HepG2 (cell line): ENCODE measurements at regions not wholly inside any gene's neighbourhood (a gene's known extent, or its start where the extent isn't known, plus 50 kb on each side); places are given as distances from the start of the nearest gene placed in this dataset.

Experiments
- ATAC-seq: fragments of 200-7000 bp; cut with Tn5 transposase; 3 replicates; pipeline ENCODE4 v1.9.1; 2020; ENCODE audit warnings: mild to moderate bottlenecking, moderate library complexity
- BruUV-seq: library from RNA; stranded (reverse); fragments of 400-500 nt; replicated peaks from 2 replicates; lab custom pipeline; 2021; lab: Mats Ljungman, UMichigan
- CTCF ChIA-PET: fragments of 300-600 bp; formaldehyde crosslinking; extraction: SDS; loops from one replicate; lab custom pipeline; 2021; ENCODE audit warnings: low total read pairs, inconsistent platforms, low intra/inter-chr PET ratio; lab: Yijun Ruan, JAX
- POLR2A ChIA-PET: fragments of 350-600 bp; sonication (Branson Sonifier 250); formaldehyde crosslinking; loops from one replicate; lab custom pipeline; 2020; ENCODE audit warnings: antibody characterized with exemption, inconsistent platforms; lab: Yijun Ruan, JAX
- DNase-seq: peaks from one replicate; pipeline ENCODE4 v3.0.0-alpha.2; 2015; ENCODE audit warnings: low spot score
- FAIRE-seq: peaks from 3 replicates; lab custom pipeline; 2011; peaks lifted over from hg19 to GRCh38; lab: Jason Lieb, UNC
- H2AFZ ChIP-seq: one replicate; pipeline ENCODE4 v1.6.1; 2011; ENCODE audit warnings: low read length, inconsistent platforms
- H3K27ac ChIP-seq: fragments of 300-600 bp; 3 replicates; pipeline ENCODE4 v1.8.0; 2011; ENCODE audit warnings: mixed run types, mild to moderate bottlenecking, mixed read lengths, low read length, inconsistent platforms; ENCODE audit not compliant: insufficient read depth; ENCODE audit errors: extremely low read length
- H3K27me3 ChIP-seq, 2 experiments: fragments of 200-600 bp in 1 of 2; 2 replicates in 1 of 2; 3 replicates in 1 of 2; pipeline versions ENCODE4 v1.6.0 to v1.8.0; 2011; ENCODE audit warnings: low read length in 2 of 2, mild to moderate bottlenecking in 2 of 2, moderate library complexity in 2 of 2, inconsistent platforms in 1 of 2; ENCODE audit not compliant: insufficient read depth in 2 of 2, control insufficient read depth in 1 of 2
- H3K36me3 ChIP-seq, 2 experiments: fragments of 200-600 bp in 1 of 2; replicated peaks in 1 of 2; 2 replicates in 1 of 2; 3 replicates in 1 of 2; pipeline versions ENCODE4 v1.5.1 to v1.8.0; 2011; ENCODE audit warnings: low read length in 2 of 2, inconsistent platforms in 1 of 2; ENCODE audit not compliant: insufficient read depth in 2 of 2, control insufficient read depth in 1 of 2
- H3K4me1 ChIP-seq: 2 replicates; pipeline ENCODE4 v1.5.1; 2012; ENCODE audit warnings: low read length, inconsistent platforms; ENCODE audit not compliant: insufficient read depth
- H3K4me2 ChIP-seq: 2 replicates; pipeline ENCODE4 v1.6.0; 2011; ENCODE audit warnings: low read depth, low read length, inconsistent platforms
- H3K4me3 ChIP-seq, 3 experiments: fragments of 200-600 bp in 1 of 3; sonication (generic), shearing (Covaris generic) in 1 of 3; replicated peaks in 1 of 3; 2 replicates each; pipeline ENCODE4 v1.5.1; 2011 to 2016; ENCODE audit warnings: low read length in 3 of 3, inconsistent platforms in 2 of 3, low read depth in 2 of 3, mild to moderate bottlenecking in 2 of 3, control low read depth in 1 of 3, mixed read lengths in 1 of 3; ENCODE audit not compliant: insufficient read depth in 1 of 3
- H3K79me2 ChIP-seq: one replicate; pipeline ENCODE4 v1.6.1; 2011; ENCODE audit warnings: low read length, inconsistent platforms; ENCODE audit not compliant: insufficient read depth
- H3K9ac ChIP-seq: 2 replicates; pipeline ENCODE4 v1.6.0; 2011; ENCODE audit warnings: mild to moderate bottlenecking, low read depth, low read length, inconsistent platforms; ENCODE audit not compliant: insufficient read depth
- H3K9me3 ChIP-seq: 2 replicates; pipeline ENCODE4 v1.5.1; 2012; ENCODE audit warnings: mild to moderate bottlenecking, low read length
- H4K20me1 ChIP-seq: 2 replicates; pipeline ENCODE4 v1.6.0; 2011; ENCODE audit warnings: inconsistent platforms, mild to moderate bottlenecking, low read length, moderate library complexity; ENCODE audit not compliant: insufficient read depth
- ETV6 ChIP-seq: sonication (generic); formaldehyde crosslinking; conservative IDR thresholded peaks from 2 replicates; pipeline ENCODE4 v1.4.0; 2020; ENCODE audit warnings: missing genetic modification reagents
- FOXK2 ChIP-seq: fragments of 450-650 bp; IDR thresholded peaks from 2 replicates; pipeline ENCODE4 v1.6.1; 2016
- MBD4 ChIP-seq: IDR thresholded peaks from 2 replicates; pipeline ENCODE4 v1.6.1; 2012; ENCODE audit warnings: low read length, inconsistent platforms, borderline replicate concordance
- REXO4 ChIP-seq: sonication (generic); formaldehyde crosslinking; IDR thresholded peaks from 2 replicates; pipeline ENCODE4 v1.8.0; 2022; ENCODE audit warnings: missing genetic modification reagents, mild to moderate bottlenecking, borderline replicate concordance
- SP4 ChIP-seq: sonication (generic); formaldehyde crosslinking; IDR thresholded peaks from 2 replicates; pipeline ENCODE4 v1.8.1; 2023; ENCODE audit warnings: mild to moderate bottlenecking, missing genetic modification reagents
- USF2 ChIP-seq, 2 experiments: sonication (generic) in 1 of 2; formaldehyde crosslinking in 1 of 2; IDR thresholded peaks; 2 replicates each; pipeline versions ENCODE4 v1.5.1 to v1.6.1; 2011 to 2020; ENCODE audit warnings: borderline replicate concordance in 1 of 2, low read depth in 1 of 2, low read length in 1 of 2, mild to moderate bottlenecking in 1 of 2, missing genetic modification reagents in 1 of 2, moderate library complexity in 1 of 2
- ZBTB37 ChIP-seq: sonication (generic); formaldehyde crosslinking; IDR thresholded peaks from 2 replicates; pipeline ENCODE4 v1.4.0; 2020; ENCODE audit warnings: mild to moderate bottlenecking, missing genetic modification reagents
- ZMAT3 ChIP-seq: sonication (generic); formaldehyde crosslinking; conservative IDR thresholded peaks from 2 replicates; pipeline ENCODE4 v1.7.0; 2021; ENCODE audit warnings: missing genetic modification reagents
- ZNF430 ChIP-seq: sonication (generic); formaldehyde crosslinking; IDR thresholded peaks from 2 replicates; pipeline ENCODE4 v1.9.0; 2021; ENCODE audit warnings: mild to moderate bottlenecking, missing genetic modification reagents
- ZNF44 ChIP-seq: sonication (generic); formaldehyde crosslinking; IDR thresholded peaks from 2 replicates; pipeline ENCODE4 v1.5.1; 2020; ENCODE audit warnings: mild to moderate bottlenecking, missing genetic modification reagents
- ZNF460 ChIP-seq: sonication (generic); formaldehyde crosslinking; IDR thresholded peaks from 2 replicates; pipeline ENCODE4 v1.5.1; 2020; ENCODE audit warnings: missing genetic modification reagents, mild to moderate bottlenecking, borderline replicate concordance
- ZNF552 ChIP-seq: sonication (generic); formaldehyde crosslinking; IDR thresholded peaks from 2 replicates; pipeline ENCODE4 v1.9.0; 2022; ENCODE audit warnings: missing genetic modification reagents, mild to moderate bottlenecking, borderline replicate concordance
- ZNF629 ChIP-seq: sonication (generic); formaldehyde crosslinking; conservative IDR thresholded peaks from 2 replicates; pipeline ENCODE4 v1.5.0; 2020; ENCODE audit warnings: missing genetic modification reagents
- WGBS: methylation state at CpG from one replicate; pipeline ENCODE4 v1.1.6; 2017; ENCODE audit warnings: low lambda C conversion rate; 5-methylcytosine and 5-hydroxymethylcytosine counted together
- in situ Hi-C: cut with HindIII; loops from 2 replicates; pipeline ENCODE4 v1.10.0; 2017; ENCODE audit warnings: low pct_unique_long_range_greater_than_20kb; ENCODE audit not compliant: extremely low pct_ligation_motif_present
- intact Hi-C: fragments of 100-400 bp; cut with micrococcal nuclease; formaldehyde crosslinking; loops from one replicate; pipeline ENCODE4 v1.10.0; 2022; ENCODE audit not compliant: unreplicated experiment

- ATAC-seq (no peak), FAIRE-seq (no peak), DNase-seq (no peak)
- H3K79me2 ChIP-seq: no peaks in the 10 kb centered on the region
- H3K9ac ChIP-seq: no peak overlapping the region
- H3K4me1 ChIP-seq: no peaks in the 10 kb centered on the region
- POLR2A ChIA-PET: no interaction called here
- H3K36me3 ChIP-seq: no peaks in the 10 kb centered on the region
- no peak overlapping the region for H3K4me2 ChIP-seq
- intact Hi-C loops (no loop called here), in situ Hi-C loops (no loop called here)
- H3K9me3 ChIP-seq: peaks cover 57% of the 10 kb centered on the region
- CTCF ChIA-PET: no interaction called here
- BruUV-seq: no TSS peak
- H3K4me3 ChIP-seq: no peak overlapping the region
- H4K20me1 ChIP-seq: no peaks in the 10 kb centered on the region
- no peaks in the 10 kb centered on the region for H3K27me3 ChIP-seq
- TF ChIP-seq ZNF552 (CRISPR knock-in tag) (no peak), ZNF44 (CRISPR knock-in tag) (no peak), ZNF430 (no peak), FOXK2 (no peak), ZNF460 (CRISPR knock-in tag) (no peak), MBD4 (no peak), ZBTB37 (CRISPR knock-in tag) (no peak), REXO4 (CRISPR knock-in tag) (no peak), ETV6 (no peak), ZMAT3 (CRISPR knock-in tag) (no peak), ZNF629 (no peak), USF2 (IDR thresholded peaks at IDR 0.05; ENCODE audit: low read depth, low read length) (no peak), USF2 (CRISPR knock-in tag; IDR thresholded peaks at IDR 0.05; ENCODE audit: borderline replicate concordance) (no peak), SP4 (CRISPR knock-in tag) (no peak)
- H2AFZ ChIP-seq: no peak overlapping the region
- WGBS: 2% methylated on average over 2 of the region's 2 CpGs
- no peak overlapping the region for H3K27ac ChIP-seq
Measured at GRCh38 chr2:81334046-81334445, 1029.5 kb upstream of the LRRTM1 start.
